Loucy (cell line): ENCODE measurements at regions not wholly inside any gene's neighbourhood (a gene's known extent, or its start where the extent isn't known, plus 50 kb on each side); places are given as distances from the start of the nearest gene placed in this dataset.
A peak's percentile ranks its signal among the peaks of the same experiment; 100 is the strongest.

Experiments
- H2AFZ ChIP-seq: fragments of 200-600 bp; sonication (generic); 2 replicates; pipeline ENCODE4 v1.6.0; 2016; ENCODE audit warnings: antibody characterized with exemption, mild to moderate bottlenecking, low read length, moderate library complexity
- H3F3A ChIP-seq: fragments of 200-600 bp; 2 replicates; pipeline ENCODE4 v1.6.0; 2016; ENCODE audit warnings: antibody characterized with exemption, low read depth, mild to moderate bottlenecking
- H3K27me3 ChIP-seq: fragments of 200-600 bp; sonication (generic); 2 replicates; pipeline ENCODE4 v1.6.1; 2014; ENCODE audit warnings: low read length, mild to moderate bottlenecking; ENCODE audit not compliant: insufficient read depth, poor library complexity, severe bottlenecking
- H3K36me3 ChIP-seq: fragments of 200-600 bp; sonication (generic); 2 replicates; pipeline ENCODE4 v1.6.1; 2016; ENCODE audit warnings: low read length; ENCODE audit not compliant: insufficient read depth
- H3K4me1 ChIP-seq: fragments of 200-600 bp; sonication (generic); 2 replicates; pipeline ENCODE4 v1.5.1; 2014; ENCODE audit warnings: low read length, mild to moderate bottlenecking; ENCODE audit not compliant: insufficient read depth, poor library complexity, severe bottlenecking
- H3K4me2 ChIP-seq: fragments of 200-600 bp; sonication (generic); 2 replicates; pipeline ENCODE4 v1.6.0; 2014; ENCODE audit warnings: antibody characterized with exemption, low read length, low read depth, mild to moderate bottlenecking; ENCODE audit not compliant: poor library complexity, severe bottlenecking
- H3K4me3 ChIP-seq: fragments of 200-600 bp; sonication (generic); 2 replicates; pipeline ENCODE4 v1.5.1; 2014; ENCODE audit warnings: low read length, mild to moderate bottlenecking, mixed read lengths; ENCODE audit not compliant: poor library complexity, severe bottlenecking
- H3K79me2 ChIP-seq: fragments of 200-600 bp; sonication (generic); 2 replicates; pipeline ENCODE4 v1.6.1; 2014; ENCODE audit warnings: low read length; ENCODE audit not compliant: insufficient read depth
- H3K9ac ChIP-seq: fragments of 200-600 bp; sonication (generic); 2 replicates; pipeline ENCODE4 v1.6.0; 2014; ENCODE audit warnings: mild to moderate bottlenecking, low read depth, low read length, moderate library complexity; ENCODE audit not compliant: poor library complexity, severe bottlenecking
- H3K9me2 ChIP-seq: fragments of 200-600 bp; sonication (generic); replicated peaks from 2 replicates; pipeline ENCODE4 v1.6.1; 2016; ENCODE audit warnings: low read depth, low read length, mixed read lengths
- H3K9me3 ChIP-seq: fragments of 200-600 bp; sonication (generic); 2 replicates; pipeline ENCODE4 v1.6.1; 2014; ENCODE audit warnings: mild to moderate bottlenecking, antibody characterized with exemption, low read length, low read depth; ENCODE audit not compliant: insufficient read depth
- H4K20me1 ChIP-seq: fragments of 200-600 bp; sonication (generic); 2 replicates; pipeline ENCODE4 v1.6.0; 2014; ENCODE audit warnings: antibody characterized with exemption, low read length, mild to moderate bottlenecking; ENCODE audit not compliant: insufficient read depth, poor library complexity, severe bottlenecking
- CTCF ChIP-seq: fragments of 200-600 bp; sonication (generic); conservative IDR thresholded peaks from 2 replicates; pipeline ENCODE4 v1.5.1; 2014; ENCODE audit warnings: mild to moderate bottlenecking, antibody characterized with exemption, low read length
- EZH2phosphoT487 ChIP-seq: fragments of 200-600 bp; IDR thresholded peaks from 2 replicates; pipeline ENCODE4 v1.6.1; 2018; ENCODE audit warnings: antibody characterized with exemption, mild to moderate bottlenecking, moderate library complexity, borderline replicate concordance

- H4K20me1 ChIP-seq = no peaks in the 10 kb centered on the region
- H3K36me3 ChIP-seq = no peaks in the 10 kb centered on the region
- H3K27me3 ChIP-seq = no peaks in the 10 kb centered on the region
- H3F3A ChIP-seq = 0 out of 2 replicates have a peak, but pooled peaks cover 5% of the 10 kb centered on the region
- no peak overlapping the region for H3K4me3 ChIP-seq
- peaks cover 28% of the 10 kb centered on the region for H3K4me1 ChIP-seq
- no peak overlapping the region for H3K9ac ChIP-seq
- H3K9me3 ChIP-seq = no peaks in the 10 kb centered on the region
- no peak overlapping the region for H2AFZ ChIP-seq
- TF ChIP-seq CTCF (no peak), EZH2phosphoT487 (no peak)
- H3K79me2 ChIP-seq = no peaks in the 10 kb centered on the region
- no peaks in the 10 kb centered on the region for H3K9me2 ChIP-seq
- H3K4me2 ChIP-seq = no peak overlapping the region
Observed at GRCh38 chr6:14337152-14337551, 219.6 kb downstream of the CD83 start.

- Histone ChIP-seq H3K79me2 (no peaks in the 10 kb centered on the region), H3K9me2 (no peaks in the 10 kb centered on the region), H3K4me2 (no peak overlapping the region), H3K9me3 (no peaks in the 10 kb centered on the region), H3K4me1 (peaks cover 28% of the 10 kb centered on the region), H3F3A (0 out of 2 replicates have a peak, but pooled peaks cover 5% of the 10 kb centered on the region), H3K9ac (peak overlapping the region; percentile 42), H3K27me3 (no peaks in the 10 kb centered on the region), H3K4me3 (no peak overlapping the region), H4K20me1 (no peaks in the 10 kb centered on the region), H3K36me3 (no peaks in the 10 kb centered on the region), H2AFZ (no peak overlapping the region)
- no peak for TF ChIP-seq EZH2phosphoT487
- no peak for TF ChIP-seq CTCF
Observed at GRCh38 chr6:14339172-14339571, 221.6 kb downstream of the CD83 start.

- Histone ChIP-seq H3K9me2 (no peaks in the 10 kb centered on the region), H3K79me2 (no peaks in the 10 kb centered on the region), H3K4me3 (no peak overlapping the region), H3K36me3 (no peaks in the 10 kb centered on the region), H3K4me1 (peaks cover 30% of the 10 kb centered on the region), H3K9me3 (no peaks in the 10 kb centered on the region), H3F3A (0 out of 2 replicates have a peak, but pooled peaks cover 5% of the 10 kb centered on the region), H4K20me1 (no peaks in the 10 kb centered on the region), H2AFZ (peak overlapping the region; percentile 7; the same call in 1 of the 2 replicates), H3K27me3 (no peaks in the 10 kb centered on the region), H3K4me2 (no peak overlapping the region), H3K9ac (peak overlapping the region; percentile 42)
- no peak for TF ChIP-seq EZH2phosphoT487
- TF ChIP-seq CTCF = no peak
Observed at GRCh38 chr6:14339711-14340584, 222.4 kb downstream of the CD83 start.
